ENCODE measurements at regions not wholly inside any gene's neighbourhood (a gene's known extent, or its start where the extent isn't known, plus 50 kb on each side); places are given as distances from the start of the nearest gene placed in this dataset.

DNA sequence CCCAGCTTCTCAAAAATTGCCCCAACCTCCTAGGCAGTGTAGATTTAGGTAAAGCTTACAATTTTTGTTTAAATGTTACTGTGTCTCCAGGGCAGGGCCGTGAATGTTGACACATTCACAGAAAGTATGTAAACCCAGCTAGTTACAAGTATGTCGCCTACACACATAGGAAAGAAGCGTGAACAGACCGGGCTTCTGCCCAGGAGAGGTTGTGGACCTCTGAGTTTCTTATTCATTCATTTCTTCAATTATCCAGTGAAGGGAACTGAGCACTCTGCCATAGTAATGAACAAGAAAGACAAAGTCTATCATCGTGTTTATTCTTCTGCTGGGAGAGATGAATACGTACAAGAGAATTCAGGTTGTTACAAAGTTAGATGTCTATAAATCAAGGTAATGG lies 93.2 kb downstream of the TRIML1 start:
- H3K4me1 ChIP-seq (ENCODE audit: low read length) = no peaks in the 10 kb centered on the region

DNA sequence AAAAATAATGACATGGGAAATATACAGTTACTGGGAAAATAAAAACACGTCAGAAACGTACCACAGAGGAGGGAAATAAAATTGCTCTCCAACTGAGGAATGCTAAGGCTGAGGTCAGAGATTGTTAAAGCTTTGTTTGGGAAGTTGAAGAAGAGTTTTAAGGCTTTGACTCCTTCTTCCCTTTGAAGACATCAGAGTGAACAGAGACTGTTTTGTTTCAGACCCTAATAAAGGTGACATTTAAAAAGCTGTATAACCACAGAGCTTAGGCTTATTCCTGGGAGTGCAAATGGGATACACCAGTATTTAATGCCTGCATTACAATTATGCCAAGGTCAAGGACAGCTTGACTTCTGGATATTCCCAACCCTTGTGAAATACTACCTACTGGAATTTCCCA lies 102.8 kb downstream of the TRIML1 start:
- TF ChIP-seq, protein P1, sequence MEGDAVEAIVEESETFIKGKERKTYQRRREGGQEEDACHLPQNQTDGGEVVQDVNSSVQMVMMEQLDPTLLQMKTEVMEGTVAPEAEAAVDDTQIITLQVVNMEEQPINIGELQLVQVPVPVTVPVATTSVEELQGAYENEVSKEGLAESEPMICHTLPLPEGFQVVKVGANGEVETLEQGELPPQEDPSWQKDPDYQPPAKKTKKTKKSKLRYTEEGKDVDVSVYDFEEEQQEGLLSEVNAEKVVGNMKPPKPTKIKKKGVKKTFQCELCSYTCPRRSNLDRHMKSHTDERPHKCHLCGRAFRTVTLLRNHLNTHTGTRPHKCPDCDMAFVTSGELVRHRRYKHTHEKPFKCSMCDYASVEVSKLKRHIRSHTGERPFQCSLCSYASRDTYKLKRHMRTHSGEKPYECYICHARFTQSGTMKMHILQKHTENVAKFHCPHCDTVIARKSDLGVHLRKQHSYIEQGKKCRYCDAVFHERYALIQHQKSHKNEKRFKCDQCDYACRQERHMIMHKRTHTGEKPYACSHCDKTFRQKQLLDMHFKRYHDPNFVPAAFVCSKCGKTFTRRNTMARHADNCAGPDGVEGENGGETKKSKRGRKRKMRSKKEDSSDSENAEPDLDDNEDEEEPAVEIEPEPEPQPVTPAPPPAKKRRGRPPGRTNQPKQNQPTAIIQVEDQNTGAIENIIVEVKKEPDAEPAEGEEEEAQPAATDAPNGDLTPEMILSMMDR (IDR thresholded peaks at IDR 0.05; ENCODE audit: low read depth, low read length) = no peak
- TF ChIP-seq EZH2phosphoT487 (IDR thresholded peaks at IDR 0.05; ENCODE audit: low read depth) = no peak
- H4K20me1 ChIP-seq (ENCODE audit: insufficient read depth, low read length) = no peaks in the 10 kb centered on the region
- no peak overlapping the region for H2AFZ ChIP-seq (ENCODE audit: low read depth, low read length)
- no peaks in the 10 kb centered on the region for H3K4me1 ChIP-seq (ENCODE audit: low read length)
- H3K27ac ChIP-seq (ENCODE audit: low read length) = no peak overlapping the region
- H3K4me2 ChIP-seq (ENCODE audit: low read length) = no peak overlapping the region
- H3K9me3 ChIP-seq (ENCODE audit: insufficient read depth, low read length) = no peaks in the 10 kb centered on the region
- H3K36me3 ChIP-seq (replicated peaks; ENCODE audit: low read depth, low read length) = no peaks in the 10 kb centered on the region
- no peaks in the 10 kb centered on the region for H3K79me2 ChIP-seq (ENCODE audit: low read length)
- H3K9ac ChIP-seq (ENCODE audit: low read length) = no peak overlapping the region
- no peak overlapping the region for H3K4me3 ChIP-seq (ENCODE audit: low read length)
- no peaks in the 10 kb centered on the region for H3K27me3 ChIP-seq (ENCODE audit: low read depth, low read length)

More for the DNA sequence above, 93.2 kb downstream of the TRIML1 start:
- Histone ChIP-seq H3K36me3 (replicated peaks; ENCODE audit: low read depth, low read length) (no peaks in the 10 kb centered on the region), H3K79me2 (ENCODE audit: low read length) (no peaks in the 10 kb centered on the region), H3K9ac (ENCODE audit: low read length) (no peak overlapping the region), H2AFZ (ENCODE audit: low read depth, low read length) (no peak overlapping the region), H3K4me2 (ENCODE audit: low read length) (no peak overlapping the region), H3K9me3 (ENCODE audit: insufficient read depth, low read length) (no peaks in the 10 kb centered on the region), H3K27me3 (ENCODE audit: low read depth, low read length) (no peaks in the 10 kb centered on the region), H3K4me3 (ENCODE audit: low read length) (no peak overlapping the region), H3K27ac (ENCODE audit: low read length) (no peak overlapping the region), H4K20me1 (ENCODE audit: insufficient read depth, low read length) (no peaks in the 10 kb centered on the region)
- no peak for TF ChIP-seq EZH2phosphoT487 (IDR thresholded peaks at IDR 0.05; ENCODE audit: low read depth)
- TF ChIP-seq, protein P1 (IDR thresholded peaks at IDR 0.05; ENCODE audit: low read depth, low read length) = no peak

DNA sequence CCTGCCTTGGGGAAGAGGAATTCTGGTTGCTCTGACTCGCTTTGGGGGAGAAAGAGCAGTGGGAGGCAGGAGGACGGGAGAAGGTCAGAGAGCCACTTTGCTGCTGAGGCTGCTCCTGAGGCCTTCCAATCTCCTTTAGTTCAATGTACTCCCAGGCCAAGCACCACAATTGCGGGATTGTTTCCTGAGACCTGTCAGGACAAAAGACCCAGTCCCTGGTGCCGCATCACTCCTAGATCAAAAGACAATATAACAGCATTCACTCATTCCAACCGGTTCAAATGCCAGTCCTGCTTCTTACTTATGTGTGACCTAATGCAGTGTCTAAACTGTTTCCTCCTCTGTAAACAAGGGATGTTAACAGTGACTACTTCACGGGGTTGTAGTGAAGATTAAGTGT lies 106.4 kb downstream of the TRIML1 start:
- H3K4me2 ChIP-seq (ENCODE audit: low read length) = no peak overlapping the region
- no peak overlapping the region for H3K9ac ChIP-seq (ENCODE audit: low read length)
- H3K27ac ChIP-seq (ENCODE audit: low read length) = no peak overlapping the region
- no peak overlapping the region for H3K4me3 ChIP-seq (ENCODE audit: low read length)
- no peaks in the 10 kb centered on the region for H3K9me3 ChIP-seq (ENCODE audit: insufficient read depth, low read length)
- no peaks in the 10 kb centered on the region for H3K79me2 ChIP-seq (ENCODE audit: low read length)
- H4K20me1 ChIP-seq (ENCODE audit: insufficient read depth, low read length) = no peaks in the 10 kb centered on the region
- H2AFZ ChIP-seq (ENCODE audit: low read depth, low read length) = no peak overlapping the region
- no peaks in the 10 kb centered on the region for H3K4me1 ChIP-seq (ENCODE audit: low read length)
- H3K36me3 ChIP-seq (replicated peaks; ENCODE audit: low read depth, low read length) = no peaks in the 10 kb centered on the region
- H3K27me3 ChIP-seq (ENCODE audit: low read depth, low read length) = no peaks in the 10 kb centered on the region
- no peak for TF ChIP-seq EZH2phosphoT487 (IDR thresholded peaks at IDR 0.05; ENCODE audit: low read depth)
- TF ChIP-seq, protein P1 (IDR thresholded peaks at IDR 0.05; ENCODE audit: low read depth, low read length) = no peak

DNA sequence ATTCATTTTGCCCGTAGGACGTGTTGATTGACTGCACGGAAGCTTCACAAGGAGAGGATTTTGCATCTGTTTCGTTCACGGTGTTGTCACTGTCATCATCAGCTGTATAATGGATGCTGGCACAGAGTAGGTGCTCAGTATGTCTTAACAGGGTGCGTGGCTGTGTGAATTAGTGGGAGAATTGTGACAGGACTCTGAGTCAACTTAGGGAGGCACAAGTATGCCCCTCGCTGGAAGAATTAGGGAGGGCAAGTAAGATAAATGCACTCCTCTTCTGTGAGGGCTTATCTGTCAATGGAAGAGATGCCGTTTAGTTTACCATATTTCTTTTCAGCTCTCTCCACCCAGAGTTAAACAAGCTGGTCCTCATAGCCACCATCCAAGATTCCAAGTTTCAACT lies 107.2 kb downstream of the TRIML1 start:
- Histone ChIP-seq H3K4me2 (ENCODE audit: low read length) (no peak overlapping the region), H3K36me3 (replicated peaks; ENCODE audit: low read depth, low read length) (no peaks in the 10 kb centered on the region), H3K9ac (ENCODE audit: low read length) (no peak overlapping the region), H3K4me1 (ENCODE audit: low read length) (no peaks in the 10 kb centered on the region), H3K79me2 (ENCODE audit: low read length) (no peaks in the 10 kb centered on the region), H3K9me3 (ENCODE audit: insufficient read depth, low read length) (no peaks in the 10 kb centered on the region), H3K27me3 (ENCODE audit: low read depth, low read length) (no peaks in the 10 kb centered on the region), H3K4me3 (ENCODE audit: low read length) (no peak overlapping the region), H2AFZ (ENCODE audit: low read depth, low read length) (no peak overlapping the region), H3K27ac (ENCODE audit: low read length) (no peak overlapping the region), H4K20me1 (ENCODE audit: insufficient read depth, low read length) (no peaks in the 10 kb centered on the region)
- TF ChIP-seq, protein P1 (IDR thresholded peaks at IDR 0.05; ENCODE audit: low read depth, low read length) = no peak
- no peak for TF ChIP-seq EZH2phosphoT487 (IDR thresholded peaks at IDR 0.05; ENCODE audit: low read depth)
